Astrocyte (in vitro differentiated cells and primary cell): ENCODE measurements at regions not wholly inside any gene's neighbourhood (a gene's known extent, or its start where the extent isn't known, plus 50 kb on each side); places are given as distances from the start of the nearest gene placed in this dataset.

Source experiments
- DNase-seq: peaks from one replicate; pipeline ENCODE4 v3.0.0-alpha.2; 2010; ENCODE audit warnings: low read depth
- FAIRE-seq: peaks from 2 replicates; lab custom pipeline; 2011; peaks lifted over from hg19 to GRCh38; lab: Jason Lieb, UNC
- H2AFZ ChIP-seq: 2 replicates; pipeline ENCODE4 v1.6.0; 2012; ENCODE audit warnings: low read depth, low read length, inconsistent platforms
- H3K27ac ChIP-seq: 2 replicates; pipeline ENCODE4 v1.5.1; 2011; ENCODE audit warnings: low read depth, low read length, inconsistent platforms
- H3K27me3 ChIP-seq: 2 replicates; pipeline ENCODE4 v1.6.0; 2011; ENCODE audit warnings: low read length, inconsistent platforms; ENCODE audit not compliant: insufficient read depth
- H3K36me3 ChIP-seq: 2 replicates; pipeline ENCODE4 v1.5.1; 2011; ENCODE audit warnings: low read length, inconsistent platforms; ENCODE audit not compliant: insufficient read depth
- H3K4me1 ChIP-seq: 2 replicates; pipeline ENCODE4 v1.5.1; 2011; ENCODE audit warnings: low read length, inconsistent platforms; ENCODE audit not compliant: insufficient read depth
- H3K4me2 ChIP-seq: 2 replicates; pipeline ENCODE4 v1.6.0; 2012; ENCODE audit warnings: low read length, inconsistent platforms
- H3K4me3 ChIP-seq: 2 replicates; pipeline ENCODE4 v1.5.1; 2011; ENCODE audit warnings: low read depth, mild to moderate bottlenecking, low read length, inconsistent platforms; ENCODE audit not compliant: insufficient read depth
- H3K79me2 ChIP-seq: 2 replicates; pipeline ENCODE4 v1.6.0; 2012; ENCODE audit warnings: mild to moderate bottlenecking, low read length, inconsistent platforms; ENCODE audit not compliant: insufficient read depth
- H3K9ac ChIP-seq: 2 replicates; pipeline ENCODE4 v1.6.0; 2012; ENCODE audit warnings: mild to moderate bottlenecking, low read length, inconsistent platforms
- H3K9me3 ChIP-seq: 2 replicates; pipeline ENCODE4 v1.5.1; 2012; ENCODE audit warnings: low read depth, mild to moderate bottlenecking, low read length, inconsistent platforms; ENCODE audit not compliant: insufficient read depth
- H4K20me1 ChIP-seq: 2 replicates; pipeline ENCODE4 v1.6.0; 2012; ENCODE audit warnings: low read length, inconsistent platforms; ENCODE audit not compliant: insufficient read depth
- H3K27ac Mint-ChIP-seq: one replicate; pipeline ENCODE4 v1.8.0; 2021; ENCODE audit warnings: mild to moderate bottlenecking, mixed read lengths; ENCODE audit not compliant: unreplicated experiment
- H3K27me3 Mint-ChIP-seq: one replicate; pipeline ENCODE4 v1.8.0; 2021; ENCODE audit warnings: low read depth, mixed read lengths; ENCODE audit not compliant: unreplicated experiment
- H3K36me3 Mint-ChIP-seq: one replicate; pipeline ENCODE4 v1.8.0; 2021; ENCODE audit warnings: low read depth, mixed read lengths; ENCODE audit not compliant: unreplicated experiment
- H3K4me1 Mint-ChIP-seq: one replicate; pipeline ENCODE4 v1.8.0; 2021; ENCODE audit warnings: low read depth, mixed read lengths; ENCODE audit not compliant: unreplicated experiment
- H3K4me3 Mint-ChIP-seq: one replicate; pipeline ENCODE4 v1.8.0; 2021; ENCODE audit warnings: mild to moderate bottlenecking, moderate library complexity, mixed read lengths; ENCODE audit not compliant: unreplicated experiment
- H3K9me3 Mint-ChIP-seq: one replicate; pipeline ENCODE4 v1.8.0; 2021; ENCODE audit warnings: mild to moderate bottlenecking, mixed read lengths; ENCODE audit not compliant: unreplicated experiment
- CTCF ChIP-seq: IDR thresholded peaks from 2 replicates; pipeline ENCODE4 v1.5.1; 2011; ENCODE audit warnings: low read depth, mild to moderate bottlenecking, inconsistent platforms, low read length, moderate library complexity; ENCODE audit not compliant: insufficient read depth
- EZH2 ChIP-seq: IDR thresholded peaks from 2 replicates; pipeline ENCODE4 v1.6.1; 2012; ENCODE audit warnings: mild to moderate bottlenecking, low read length, inconsistent platforms; ENCODE audit not compliant: insufficient read depth

GRCh38 chr9:135414293-135414692, 65.3 kb upstream of the PPP1R26 start:
- Histone ChIP-seq H3K27me3 (no peaks in the 10 kb centered on the region), H2AFZ (no peak overlapping the region), H3K36me3 (no peaks in the 10 kb centered on the region), H3K4me3 (no peak overlapping the region), H3K4me2 (no peak overlapping the region), H3K27ac (no peak overlapping the region), H3K9ac (no peak overlapping the region), H3K79me2 (no peaks in the 10 kb centered on the region), H3K4me1 (no peaks in the 10 kb centered on the region), H4K20me1 (no peaks in the 10 kb centered on the region), H3K9me3 (no peaks in the 10 kb centered on the region)
- H3K36me3 Mint-ChIP-seq: no peaks in the 10 kb centered on the region
- H3K27ac Mint-ChIP-seq: no peak overlapping the region
- FAIRE-seq (no peak), DNase-seq (no peak)
- H3K4me3 Mint-ChIP-seq: no peak overlapping the region
- peaks cover 52% of the 10 kb centered on the region for H3K27me3 Mint-ChIP-seq
- H3K4me1 Mint-ChIP-seq: no peaks in the 10 kb centered on the region
- H3K9me3 Mint-ChIP-seq: no peaks in the 10 kb centered on the region
- TF ChIP-seq EZH2: no peak
- no peak for TF ChIP-seq CTCF

GRCh38 chr9:135415586-135415985, 64.0 kb upstream of the PPP1R26 start:
- DNase-seq: no peak
- Histone ChIP-seq H3K4me1 (no peaks in the 10 kb centered on the region), H3K9me3 (no peaks in the 10 kb centered on the region), H3K4me3 (no peak overlapping the region), H3K79me2 (no peaks in the 10 kb centered on the region), H3K27me3 (no peaks in the 10 kb centered on the region), H3K4me2 (no peak overlapping the region), H3K36me3 (no peaks in the 10 kb centered on the region), H2AFZ (no peak overlapping the region), H3K27ac (no peak overlapping the region), H4K20me1 (no peaks in the 10 kb centered on the region), H3K9ac (no peak overlapping the region)
- no peak for FAIRE-seq
- Mint-ChIP-seq H3K4me3 (no peak overlapping the region), H3K9me3 (no peaks in the 10 kb centered on the region), H3K27ac (no peak overlapping the region), H3K4me1 (no peaks in the 10 kb centered on the region), H3K36me3 (no peaks in the 10 kb centered on the region), H3K27me3 (peaks cover 50% of the 10 kb centered on the region)
- no peak for TF ChIP-seq EZH2
- TF ChIP-seq CTCF: no peak

- no peaks in the 10 kb centered on the region for H3K4me1 ChIP-seq
- H3K4me2 ChIP-seq: no peak overlapping the region
- no peak overlapping the region for H3K9ac ChIP-seq
- no peaks in the 10 kb centered on the region for H3K36me3 ChIP-seq
- no peaks in the 10 kb centered on the region for H3K79me2 ChIP-seq
- no peak for DNase-seq
- Mint-ChIP-seq H3K36me3 (no peaks in the 10 kb centered on the region), H3K4me1 (no peaks in the 10 kb centered on the region), H3K4me3 (no peak overlapping the region), H3K9me3 (no peaks in the 10 kb centered on the region), H3K27ac (no peak overlapping the region), H3K27me3 (peaks cover 53% of the 10 kb centered on the region)
- no peak for FAIRE-seq
- H3K4me3 ChIP-seq: no peak overlapping the region
- no peak for TF ChIP-seq CTCF
- no peak for TF ChIP-seq EZH2
- H2AFZ ChIP-seq: no peak overlapping the region
- no peaks in the 10 kb centered on the region for H3K9me3 ChIP-seq
- no peaks in the 10 kb centered on the region for H3K27me3 ChIP-seq
- H3K27ac ChIP-seq: no peak overlapping the region
- no peaks in the 10 kb centered on the region for H4K20me1 ChIP-seq
These were observed 62.8 kb upstream of the PPP1R26 start for GRCh38 chr9:135416664-135417290.
